NT2/D1 (cell line): ENCODE measurements at regions not wholly inside any gene's neighbourhood (a gene's known extent, or its start where the extent isn't known, plus 50 kb on each side); places are given as distances from the start of the nearest gene placed in this dataset.

Experiments
- DNase-seq: peaks from one replicate; pipeline ENCODE4 v3.0.0-alpha.2; 2011; ENCODE audit warnings: low read depth, low spot score
- H3K27me3 ChIP-seq: 2 replicates; pipeline ENCODE4 v1.6.0; 2011; ENCODE audit warnings: mild to moderate bottlenecking; ENCODE audit not compliant: insufficient read length, insufficient read depth
- H3K36me3 ChIP-seq: 2 replicates; pipeline ENCODE4 v1.6.1; 2011; ENCODE audit warnings: mild to moderate bottlenecking, low read length, mixed read lengths; ENCODE audit not compliant: insufficient read depth, insufficient read length
- H3K4me1 ChIP-seq: 2 replicates; pipeline ENCODE4 v1.5.1; 2011; ENCODE audit not compliant: insufficient read depth, insufficient read length
- H3K4me3 ChIP-seq: 2 replicates; pipeline ENCODE4 v1.5.1; 2011; ENCODE audit warnings: low read depth; ENCODE audit not compliant: insufficient read length
- H3K9ac ChIP-seq: 2 replicates; pipeline ENCODE4 v1.6.0; 2011; ENCODE audit warnings: low read depth; ENCODE audit not compliant: insufficient read length
- H3K9me3 ChIP-seq: 2 replicates; pipeline ENCODE4 v1.5.1; 2011; ENCODE audit warnings: mild to moderate bottlenecking, low read length; ENCODE audit not compliant: insufficient read depth
- SUZ12 ChIP-seq: IDR thresholded peaks from 2 replicates; pipeline ENCODE4 v1.6.1; 2011; ENCODE audit not compliant: insufficient read length, insufficient read depth; ENCODE audit errors: extremely low read depth
- YY1 ChIP-seq: IDR thresholded peaks from 2 replicates; pipeline ENCODE4 v1.6.1; 2011; ENCODE audit not compliant: insufficient read length, insufficient read depth
- ZNF274 ChIP-seq: IDR thresholded peaks from 2 replicates; pipeline ENCODE4 v1.6.1; 2011; ENCODE audit warnings: mild to moderate bottlenecking, low read depth, low read length

DNA sequence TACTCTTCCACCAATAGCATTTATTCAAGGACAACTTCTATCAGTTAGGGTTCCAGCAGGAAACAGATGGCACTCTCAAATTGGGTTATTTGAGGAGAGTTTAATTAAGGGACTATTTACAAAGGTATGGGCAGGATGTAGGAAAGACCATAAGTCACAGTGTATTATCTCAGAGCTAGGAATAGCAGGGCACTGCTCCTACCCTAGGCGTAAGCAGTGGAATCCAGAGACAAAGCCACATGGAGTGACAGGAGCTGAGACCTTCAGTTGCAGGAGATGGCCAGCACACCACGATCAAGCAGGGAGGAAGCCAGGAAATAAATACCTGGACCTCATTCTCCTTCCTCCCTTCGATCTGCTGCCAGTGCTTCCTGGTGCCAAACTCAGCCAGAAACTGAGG, 274.9 kb upstream of the SLC30A5 start:
- Histone ChIP-seq H3K4me3 (no peak overlapping the region), H3K9me3 (no peaks in the 10 kb centered on the region), H3K4me1 (peaks cover 3% of the 10 kb centered on the region), H3K36me3 (no peaks in the 10 kb centered on the region), H3K27me3 (no peaks in the 10 kb centered on the region), H3K9ac (no peak overlapping the region)
- no peak for TF ChIP-seq YY1
- TF ChIP-seq SUZ12 = no peak
- no peak for TF ChIP-seq ZNF274
- no peak for DNase-seq

DNA sequence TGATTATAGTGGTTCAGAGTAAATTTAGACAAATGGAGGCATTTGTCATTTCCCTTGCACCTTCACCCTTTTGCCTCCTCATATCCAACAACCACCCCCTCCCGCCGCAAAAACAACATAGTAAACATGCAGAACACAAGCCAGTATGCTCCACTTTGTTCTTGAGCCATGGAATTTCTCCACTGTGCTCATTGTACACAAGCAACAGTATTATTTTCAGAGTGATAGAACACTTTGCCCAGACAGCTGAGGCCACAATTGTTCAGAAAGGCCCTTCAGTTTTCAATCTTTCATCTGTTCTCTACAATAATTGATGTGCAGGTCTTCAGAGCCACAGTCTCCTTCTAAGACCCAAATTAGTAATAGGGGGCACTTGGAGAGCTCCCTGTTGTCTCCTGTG, 272.8 kb upstream of the SLC30A5 start:
- Histone ChIP-seq H3K36me3 (no peaks in the 10 kb centered on the region), H3K27me3 (no peaks in the 10 kb centered on the region), H3K9me3 (no peaks in the 10 kb centered on the region), H3K9ac (no peak overlapping the region), H3K4me1 (peaks cover 3% of the 10 kb centered on the region), H3K4me3 (no peak overlapping the region)
- TF ChIP-seq YY1 (no peak), SUZ12 (no peak), ZNF274 (no peak)
- DNase-seq = no peak

- Histone ChIP-seq H3K9ac (no peak overlapping the region), H3K36me3 (no peaks in the 10 kb centered on the region), H3K4me1 (peaks cover 3% of the 10 kb centered on the region), H3K9me3 (no peaks in the 10 kb centered on the region), H3K27me3 (no peaks in the 10 kb centered on the region), H3K4me3 (no peak overlapping the region)
- TF ChIP-seq SUZ12 (no peak), YY1 (no peak), ZNF274 (no peak)
- no peak for DNase-seq
These were observed 271.0 kb upstream of the SLC30A5 start for GRCh38 chr5:68822796-68823195.

- no peak for TF ChIP-seq ZNF274
- TF ChIP-seq SUZ12 = no peak
- no peak for TF ChIP-seq YY1
- DNase-seq = no peak
- Histone ChIP-seq H3K36me3 (no peaks in the 10 kb centered on the region), H3K4me3 (no peak overlapping the region), H3K9me3 (no peaks in the 10 kb centered on the region), H3K9ac (no peak overlapping the region), H3K4me1 (no peaks in the 10 kb centered on the region), H3K27me3 (no peaks in the 10 kb centered on the region)
These were observed 270.5 kb upstream of the SLC30A5 start for GRCh38 chr5:68823301-68823700.

- DNase-seq = no peak
- Histone ChIP-seq H3K9ac (no peak overlapping the region), H3K9me3 (no peaks in the 10 kb centered on the region), H3K4me1 (no peaks in the 10 kb centered on the region), H3K4me3 (no peak overlapping the region), H3K27me3 (no peaks in the 10 kb centered on the region), H3K36me3 (no peaks in the 10 kb centered on the region)
- no peak for TF ChIP-seq SUZ12
- TF ChIP-seq YY1 = no peak
- no peak for TF ChIP-seq ZNF274
These were observed 263.4 kb upstream of the SLC30A5 start for GRCh38 chr5:68830377-68830898.

DNA sequence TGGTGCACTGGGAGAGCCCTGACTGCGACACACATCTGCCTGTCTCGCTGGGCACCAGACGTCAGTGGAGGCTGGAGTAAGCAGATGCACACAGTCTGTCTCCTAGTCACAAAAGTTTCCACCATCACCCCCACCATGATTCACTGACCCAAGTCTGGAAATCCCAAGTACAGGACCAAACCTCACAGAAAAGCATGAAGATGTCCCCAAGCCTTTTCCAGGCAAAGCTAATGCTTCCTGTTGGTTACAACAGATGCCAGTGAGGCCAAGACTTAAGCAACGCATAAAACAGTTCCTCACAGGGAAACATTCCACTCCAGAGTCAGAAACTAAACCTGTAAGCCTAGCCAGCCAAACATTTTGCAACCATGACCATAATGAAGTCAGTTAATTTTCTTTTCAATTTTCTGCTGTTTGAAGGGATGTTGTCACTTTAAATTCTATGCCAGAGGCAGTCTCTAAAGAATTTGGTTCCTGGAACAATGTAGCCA, 259.3 kb upstream of the SLC30A5 start:
- DNase-seq = no peak

GRCh38 chr5:68838157-68838718, 255.6 kb upstream of the SLC30A5 start:
- Histone ChIP-seq H3K9me3 (no peaks in the 10 kb centered on the region), H3K4me1 (no peaks in the 10 kb centered on the region), H3K36me3 (no peaks in the 10 kb centered on the region), H3K9ac (no peak overlapping the region), H3K4me3 (no peak overlapping the region), H3K27me3 (no peaks in the 10 kb centered on the region)
- no peak for DNase-seq
- TF ChIP-seq SUZ12 (no peak), ZNF274 (no peak), YY1 (no peak)

More for the DNA sequence above, 259.3 kb upstream of the SLC30A5 start:
- Histone ChIP-seq H3K9ac (no peak overlapping the region), H3K4me1 (no peaks in the 10 kb centered on the region), H3K27me3 (no peaks in the 10 kb centered on the region), H3K9me3 (no peaks in the 10 kb centered on the region), H3K36me3 (no peaks in the 10 kb centered on the region), H3K4me3 (no peak overlapping the region)
- no peak for TF ChIP-seq SUZ12
- no peak for TF ChIP-seq ZNF274
- no peak for TF ChIP-seq YY1
